ENCODE measurements at regions not wholly inside any gene's neighbourhood (a gene's known extent, or its start where the extent isn't known, plus 50 kb on each side); places are given as distances from the start of the nearest gene placed in this dataset.

DNA sequence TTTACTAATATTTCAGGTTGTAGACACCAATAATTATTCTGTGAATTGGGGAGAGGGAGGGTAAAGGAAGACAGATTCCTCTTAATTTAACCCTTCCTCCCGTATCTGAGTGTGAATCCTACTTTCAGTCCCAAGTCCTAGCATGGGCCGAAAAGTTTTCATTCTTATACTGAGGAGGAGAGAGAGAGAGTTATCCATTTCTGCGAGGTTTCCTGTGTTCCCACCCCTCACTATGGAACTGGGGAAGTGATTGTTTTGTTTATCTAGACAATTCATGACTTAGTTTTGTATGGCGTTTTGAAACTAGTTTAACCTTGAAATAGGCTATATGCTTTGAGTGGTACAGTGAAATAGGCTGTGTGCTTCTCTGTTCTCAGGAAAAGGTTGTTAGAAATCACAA, 134.0 kb upstream of the DPYD start:
- peaks cover 5% of the 10 kb centered on the region for H3K27me3 ChIP-seq (ENCODE audit: control insufficient read depth, insufficient read depth, low read length)

DNA sequence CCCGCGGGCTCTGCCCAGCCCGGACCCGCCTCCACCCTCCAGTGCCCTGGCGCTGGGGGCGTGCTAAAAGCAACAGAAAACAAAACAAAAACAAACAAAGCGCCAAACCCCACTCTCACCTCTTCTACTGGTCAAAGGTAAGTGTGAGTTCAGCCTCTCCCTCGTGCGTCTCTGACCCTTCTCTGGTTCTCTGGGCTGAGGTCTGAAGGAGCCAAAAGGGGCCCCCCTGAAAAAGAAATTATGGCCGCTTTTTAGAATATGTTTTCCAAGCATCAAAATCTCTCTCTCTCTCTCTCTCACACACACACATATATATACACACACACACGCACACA, 133.5 kb upstream of the DPYD start:
- H3K27me3 ChIP-seq (ENCODE audit: control insufficient read depth, insufficient read depth, low read length): peaks cover 6% of the 10 kb centered on the region
- H3K4me3 ChIP-seq (ENCODE audit: low read length): peak overlapping the region; percentile 73

More for the DNA sequence above, 134.0 kb upstream of the DPYD start:
- no peak overlapping the region for H3K4me3 ChIP-seq (ENCODE audit: low read length)
- H3K36me3 ChIP-seq (ENCODE audit: control insufficient read depth, insufficient read depth, low read length): no peaks in the 10 kb centered on the region
- H3K4me1 ChIP-seq (ENCODE audit: control insufficient read depth, insufficient read depth, low read length): no peaks in the 10 kb centered on the region
- no peak overlapping the region for H3K27ac ChIP-seq (ENCODE audit: low read depth, low read length)
- H3K9ac ChIP-seq (ENCODE audit: low read length): no peak overlapping the region

DNA sequence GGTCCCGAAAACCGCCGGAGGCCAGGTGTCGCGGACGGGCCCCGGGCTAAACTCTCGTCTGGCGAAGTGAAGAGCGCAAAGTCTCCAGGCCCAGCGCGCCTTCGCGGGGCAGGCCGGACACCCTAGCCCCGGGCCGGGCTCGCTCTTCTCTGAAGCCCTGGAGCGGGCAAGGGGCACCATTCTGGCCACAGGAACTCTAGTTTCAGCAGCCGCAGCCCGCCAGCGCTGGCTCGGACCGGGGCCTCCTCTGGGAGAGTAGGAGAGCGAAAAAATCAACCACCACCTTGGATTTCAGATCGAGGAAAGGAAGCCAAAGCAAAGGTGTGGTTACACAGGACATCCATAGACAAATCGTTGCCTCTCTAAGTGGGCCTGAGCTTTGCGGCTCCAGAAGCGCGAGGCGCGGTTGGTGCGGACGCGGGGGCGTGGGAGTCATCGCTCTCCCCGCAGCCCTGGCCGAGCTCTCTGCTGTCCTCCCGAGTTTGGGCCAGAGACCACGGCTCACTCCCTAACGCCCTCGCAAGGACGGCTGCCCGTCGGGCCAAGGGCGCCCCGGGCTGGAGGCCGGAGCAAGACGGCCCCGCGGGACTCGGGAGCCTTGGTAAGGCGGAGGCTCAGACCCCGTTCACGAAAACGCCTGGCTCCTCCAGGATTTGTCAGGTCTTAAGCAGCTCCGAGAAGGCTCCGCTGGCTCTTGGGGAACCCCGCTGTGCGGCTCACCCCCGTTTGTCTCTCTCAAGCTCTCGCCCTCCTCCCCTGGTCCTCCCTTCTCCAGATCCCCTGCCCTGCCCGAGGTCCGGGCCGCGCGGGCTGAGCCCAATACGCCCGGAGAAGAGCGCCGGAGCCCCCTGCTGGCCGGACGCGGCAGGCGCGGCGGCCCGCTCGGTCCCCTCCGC, 132.9 kb upstream of the DPYD start:
- H3K27ac ChIP-seq (ENCODE audit: low read depth, low read length): no peak overlapping the region
- H3K4me3 ChIP-seq (ENCODE audit: low read length): peak overlapping the region; percentile 73
- no peaks in the 10 kb centered on the region for H3K36me3 ChIP-seq (ENCODE audit: control insufficient read depth, insufficient read depth, low read length)
- H3K4me1 ChIP-seq (ENCODE audit: control insufficient read depth, insufficient read depth, low read length): peaks cover under 1% of the 10 kb centered on the region
- no peak overlapping the region for H3K9ac ChIP-seq (ENCODE audit: low read length)
- peaks cover 8% of the 10 kb centered on the region for H3K27me3 ChIP-seq (ENCODE audit: control insufficient read depth, insufficient read depth, low read length)

More for the DNA sequence above, 133.5 kb upstream of the DPYD start:
- no peak overlapping the region for H3K27ac ChIP-seq (ENCODE audit: low read depth, low read length)
- H3K9ac ChIP-seq (ENCODE audit: low read length): no peak overlapping the region
- no peaks in the 10 kb centered on the region for H3K4me1 ChIP-seq (ENCODE audit: control insufficient read depth, insufficient read depth, low read length)
- no peaks in the 10 kb centered on the region for H3K36me3 ChIP-seq (ENCODE audit: control insufficient read depth, insufficient read depth, low read length)

DNA sequence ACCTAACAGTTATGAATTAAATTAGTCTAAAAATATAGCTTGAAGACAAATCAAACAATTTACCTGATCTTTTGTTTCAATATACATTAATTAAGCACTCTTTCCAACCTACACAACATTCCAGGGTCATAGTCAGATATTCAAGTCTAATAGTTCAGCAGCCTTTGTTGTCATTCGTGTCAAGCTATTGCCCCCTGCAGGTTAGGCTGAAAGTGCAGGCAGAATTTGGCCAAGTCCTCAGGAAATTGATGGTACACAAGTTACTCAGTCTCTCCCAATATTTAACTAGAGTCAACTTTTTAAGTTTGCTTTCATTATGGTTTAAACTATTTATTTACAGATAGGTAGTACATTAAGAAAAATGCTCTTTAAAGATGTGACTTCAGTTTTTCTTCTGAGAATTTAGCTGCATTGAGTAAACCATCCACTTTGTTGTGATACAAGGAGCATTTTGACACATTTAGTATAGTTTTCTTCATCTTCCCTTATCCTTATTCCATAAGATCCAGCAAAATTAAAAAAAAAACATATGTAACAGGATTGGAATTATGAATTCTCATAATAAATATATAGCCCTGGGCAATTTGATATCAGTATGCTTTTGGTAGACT, 130.3 kb upstream of the DPYD start:
- no peaks in the 10 kb centered on the region for H3K36me3 ChIP-seq (ENCODE audit: control insufficient read depth, insufficient read depth, low read length)
- no peak overlapping the region for H3K9ac ChIP-seq (ENCODE audit: low read length)
- no peak overlapping the region for H3K4me3 ChIP-seq (ENCODE audit: low read length)
- H3K27me3 ChIP-seq (ENCODE audit: control insufficient read depth, insufficient read depth, low read length): peaks cover 14% of the 10 kb centered on the region
- H3K4me1 ChIP-seq (ENCODE audit: control insufficient read depth, insufficient read depth, low read length): peaks cover 3% of the 10 kb centered on the region
- no peak overlapping the region for H3K27ac ChIP-seq (ENCODE audit: low read depth, low read length)

DNA sequence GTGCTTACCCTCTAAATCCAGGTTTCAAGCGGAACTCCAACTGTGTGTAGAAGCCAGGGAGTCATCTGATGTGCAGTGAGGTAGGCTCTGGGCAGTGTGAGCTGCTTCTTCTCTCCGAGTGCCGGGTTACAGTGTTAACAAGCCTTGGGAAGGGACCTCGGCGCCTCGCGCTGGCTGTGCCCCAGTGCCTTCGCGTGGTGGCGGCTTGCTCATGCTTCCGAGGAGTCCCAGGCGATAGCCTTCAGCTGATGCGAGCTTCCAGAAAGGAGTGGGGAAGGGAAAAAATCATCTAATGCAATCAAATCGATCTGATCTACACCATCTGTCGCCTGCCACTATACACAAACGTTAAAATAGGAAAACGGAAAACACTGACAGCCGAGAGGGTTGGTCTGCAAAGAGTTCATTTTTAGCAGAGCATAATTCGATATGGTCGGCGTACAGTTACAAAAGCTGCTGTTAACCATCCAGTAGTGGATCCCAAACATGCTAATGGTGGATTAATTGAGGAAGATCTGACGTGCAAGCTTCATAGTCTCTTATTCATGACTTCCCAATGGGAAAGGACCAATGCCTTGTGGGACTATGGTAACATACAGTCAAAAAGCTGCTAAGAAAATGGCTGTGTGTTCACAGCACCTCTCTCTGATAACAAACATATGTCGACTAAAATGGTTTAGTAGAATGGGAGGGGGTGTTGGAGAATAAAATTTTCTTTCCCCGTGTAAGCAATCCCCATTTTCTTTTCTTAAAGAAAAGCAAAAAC, 128.7 kb upstream of the DPYD start:
- H3K36me3 ChIP-seq (ENCODE audit: control insufficient read depth, insufficient read depth, low read length): no peaks in the 10 kb centered on the region
- H3K27me3 ChIP-seq (ENCODE audit: control insufficient read depth, insufficient read depth, low read length): peaks cover 17% of the 10 kb centered on the region
- peaks cover 3% of the 10 kb centered on the region for H3K4me1 ChIP-seq (ENCODE audit: control insufficient read depth, insufficient read depth, low read length)
- H3K9ac ChIP-seq (ENCODE audit: low read length): no peak overlapping the region
- H3K27ac ChIP-seq (ENCODE audit: low read depth, low read length): no peak overlapping the region
- no peak overlapping the region for H3K4me3 ChIP-seq (ENCODE audit: low read length)

DNA sequence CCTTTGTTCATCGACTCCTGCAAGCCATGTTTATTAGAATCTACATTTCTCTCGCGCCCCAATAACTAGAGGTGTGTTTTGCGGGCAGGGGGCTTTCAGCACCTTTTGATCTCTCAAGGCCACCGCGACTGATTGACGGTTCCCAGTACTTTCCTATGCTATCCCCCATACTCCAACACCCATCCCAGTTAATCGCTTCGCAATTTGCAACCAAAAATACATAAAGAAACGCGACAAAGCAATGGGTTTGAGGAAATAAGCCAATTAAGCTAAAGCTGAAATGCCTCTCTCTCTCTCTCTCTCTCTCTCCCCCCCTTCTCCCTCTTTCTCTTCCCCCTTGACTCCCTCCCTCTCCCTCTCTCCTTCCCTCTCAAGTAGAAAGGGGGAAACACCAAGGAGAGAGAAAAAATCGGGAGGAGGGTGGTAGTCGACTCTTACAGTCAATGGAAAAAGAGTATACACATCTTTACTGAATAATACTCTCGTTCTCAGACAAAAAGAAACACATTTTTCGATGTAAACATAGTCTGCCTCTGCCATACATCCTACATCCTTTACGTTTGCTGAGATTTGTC, 128.0 kb upstream of the DPYD start:
- Histone ChIP-seq H3K27me3 (ENCODE audit: control insufficient read depth, insufficient read depth, low read length) (peaks cover 17% of the 10 kb centered on the region), H3K9ac (ENCODE audit: low read length) (no peak overlapping the region), H3K4me3 (ENCODE audit: low read length) (no peak overlapping the region), H3K27ac (ENCODE audit: low read depth, low read length) (no peak overlapping the region), H3K4me1 (ENCODE audit: control insufficient read depth, insufficient read depth, low read length) (peaks cover 3% of the 10 kb centered on the region), H3K36me3 (ENCODE audit: control insufficient read depth, insufficient read depth, low read length) (no peaks in the 10 kb centered on the region)

DNA sequence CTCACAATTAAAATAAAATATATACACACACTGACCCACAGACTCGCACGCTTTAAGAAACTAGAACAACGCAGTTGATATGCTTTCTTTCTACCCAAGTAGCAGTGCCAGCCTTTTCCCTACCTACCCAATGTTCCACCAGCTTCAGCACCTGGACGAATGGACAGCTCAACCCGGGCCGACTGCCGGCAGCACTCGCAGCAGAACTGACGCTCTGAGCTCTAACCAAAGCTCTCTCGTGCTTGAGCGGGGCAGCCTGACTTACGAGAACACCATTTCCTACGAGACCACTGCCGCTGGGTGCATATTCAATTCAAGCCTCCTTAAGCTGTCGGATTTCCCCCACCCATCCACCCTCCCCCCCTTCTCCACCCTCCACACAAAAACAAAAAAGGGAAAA, 127.4 kb upstream of the DPYD start:
- Histone ChIP-seq H3K9ac (ENCODE audit: low read length) (no peak overlapping the region), H3K27me3 (ENCODE audit: control insufficient read depth, insufficient read depth, low read length) (peaks cover 13% of the 10 kb centered on the region), H3K27ac (ENCODE audit: low read depth, low read length) (no peak overlapping the region)

DNA sequence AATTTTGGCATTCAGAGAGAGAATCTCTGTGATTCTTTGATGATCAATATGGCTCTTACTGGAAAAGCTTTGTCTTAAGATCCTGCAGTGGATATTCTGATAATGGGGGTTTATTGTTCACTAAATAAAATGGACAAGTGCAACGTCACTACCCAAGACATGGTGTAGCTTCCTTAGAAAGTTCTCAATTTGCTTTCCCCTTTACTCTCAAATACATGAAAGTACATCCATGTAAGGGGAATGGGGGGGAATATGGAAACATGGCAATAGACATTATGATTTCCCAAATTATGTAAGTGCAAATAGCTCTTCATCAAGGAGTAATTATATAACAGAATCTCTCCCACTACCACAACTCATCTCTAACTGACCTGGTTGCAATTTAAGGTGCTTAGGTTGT, 126.3 kb upstream of the DPYD start:
- Histone ChIP-seq H3K27ac (ENCODE audit: low read depth, low read length) (no peak overlapping the region), H3K36me3 (ENCODE audit: control insufficient read depth, insufficient read depth, low read length) (no peaks in the 10 kb centered on the region), H3K4me3 (ENCODE audit: low read length) (no peak overlapping the region), H3K9ac (ENCODE audit: low read length) (no peak overlapping the region), H3K4me1 (ENCODE audit: control insufficient read depth, insufficient read depth, low read length) (peaks cover 3% of the 10 kb centered on the region), H3K27me3 (ENCODE audit: control insufficient read depth, insufficient read depth, low read length) (peaks cover 13% of the 10 kb centered on the region)

More for the DNA sequence above, 127.4 kb upstream of the DPYD start:
- Histone ChIP-seq H3K36me3 (ENCODE audit: control insufficient read depth, insufficient read depth, low read length) (no peaks in the 10 kb centered on the region), H3K4me3 (ENCODE audit: low read length) (no peak overlapping the region), H3K4me1 (ENCODE audit: control insufficient read depth, insufficient read depth, low read length) (peaks cover 3% of the 10 kb centered on the region)

DNA sequence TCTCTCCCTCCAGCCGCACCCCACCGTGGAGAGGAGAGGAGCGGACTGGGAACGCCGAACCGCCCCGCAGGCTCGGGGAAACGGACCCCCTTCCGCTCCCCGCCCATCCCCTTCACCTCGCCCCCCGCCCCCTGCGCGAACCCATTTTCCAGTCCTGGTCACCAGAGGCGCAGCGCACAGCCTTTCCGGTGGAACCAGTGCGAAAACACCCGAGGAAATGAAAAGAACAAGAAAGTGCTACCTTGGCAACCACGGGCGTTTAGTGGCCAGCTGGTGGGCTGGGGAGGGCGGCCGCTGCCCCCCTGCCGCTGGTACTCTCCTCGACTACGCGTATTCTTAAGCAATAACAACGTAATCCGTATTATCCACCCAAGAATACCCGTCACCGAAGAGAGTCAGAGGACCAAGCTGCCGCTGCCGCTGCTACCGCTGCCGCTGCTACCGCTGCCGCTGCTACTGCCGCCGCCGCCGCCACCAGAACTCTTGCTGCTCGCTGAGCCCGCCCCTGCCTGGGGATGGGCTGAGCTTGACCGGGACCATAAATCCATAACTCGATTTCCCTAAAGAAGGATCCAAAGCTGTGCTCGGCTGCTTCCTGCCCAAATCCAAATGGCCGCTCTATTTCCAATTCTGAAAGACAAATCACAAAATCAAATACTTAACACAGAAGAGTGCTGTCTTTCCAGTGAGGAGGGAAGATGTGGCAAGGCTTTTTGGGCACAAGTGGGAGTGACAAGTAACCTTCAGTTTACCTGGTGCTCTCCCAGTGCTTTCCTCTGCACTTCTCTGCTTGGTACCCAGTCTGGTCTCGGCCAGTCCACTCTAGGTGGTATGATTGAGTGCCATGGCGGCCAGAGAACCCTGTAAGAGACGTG, 125.2 kb upstream of the DPYD start:
- Histone ChIP-seq H3K36me3 (ENCODE audit: control insufficient read depth, insufficient read depth, low read length) (no peaks in the 10 kb centered on the region), H3K4me1 (ENCODE audit: control insufficient read depth, insufficient read depth, low read length) (peaks cover 3% of the 10 kb centered on the region), H3K27ac (ENCODE audit: low read depth, low read length) (no peak overlapping the region), H3K9ac (ENCODE audit: low read length) (no peak overlapping the region), H3K4me3 (ENCODE audit: low read length) (peak overlapping the region; percentile 53), H3K27me3 (ENCODE audit: control insufficient read depth, insufficient read depth, low read length) (peaks cover 13% of the 10 kb centered on the region)

DNA sequence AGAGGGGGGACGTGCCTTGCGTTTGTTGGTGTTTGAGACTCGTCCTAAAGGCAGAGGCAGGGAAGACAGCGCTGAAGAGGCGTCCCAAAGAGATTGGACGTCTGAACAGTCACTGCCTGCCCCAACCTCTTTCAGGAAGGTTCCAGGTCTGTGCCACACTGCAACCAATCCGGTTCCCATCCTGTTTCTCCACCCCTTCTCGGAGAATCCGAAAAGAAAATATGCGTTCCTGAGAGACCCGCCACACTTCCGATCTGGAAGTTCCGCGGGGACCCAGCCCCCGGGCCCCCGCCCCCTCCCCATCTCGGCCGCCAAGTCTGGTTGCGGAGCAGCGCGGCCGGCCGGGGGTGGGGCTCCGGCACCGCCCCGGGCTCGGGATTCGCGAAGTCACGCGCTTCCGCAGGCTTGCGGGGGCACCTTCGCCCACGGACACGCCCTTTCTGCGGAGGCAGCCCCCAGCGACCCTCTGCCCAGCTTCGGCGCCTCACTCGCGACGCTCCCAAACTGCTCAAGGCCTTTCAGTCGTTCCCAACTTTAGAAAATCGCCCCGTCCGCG, 124.5 kb upstream of the DPYD start:
- Histone ChIP-seq H3K36me3 (ENCODE audit: control insufficient read depth, insufficient read depth, low read length) (no peaks in the 10 kb centered on the region), H3K4me3 (ENCODE audit: low read length) (peak overlapping the region; percentile 40), H3K9ac (ENCODE audit: low read length) (no peak overlapping the region), H3K27me3 (ENCODE audit: control insufficient read depth, insufficient read depth, low read length) (peaks cover 13% of the 10 kb centered on the region), H3K4me1 (ENCODE audit: control insufficient read depth, insufficient read depth, low read length) (peaks cover 3% of the 10 kb centered on the region), H3K27ac (ENCODE audit: low read depth, low read length) (no peak overlapping the region)

DNA sequence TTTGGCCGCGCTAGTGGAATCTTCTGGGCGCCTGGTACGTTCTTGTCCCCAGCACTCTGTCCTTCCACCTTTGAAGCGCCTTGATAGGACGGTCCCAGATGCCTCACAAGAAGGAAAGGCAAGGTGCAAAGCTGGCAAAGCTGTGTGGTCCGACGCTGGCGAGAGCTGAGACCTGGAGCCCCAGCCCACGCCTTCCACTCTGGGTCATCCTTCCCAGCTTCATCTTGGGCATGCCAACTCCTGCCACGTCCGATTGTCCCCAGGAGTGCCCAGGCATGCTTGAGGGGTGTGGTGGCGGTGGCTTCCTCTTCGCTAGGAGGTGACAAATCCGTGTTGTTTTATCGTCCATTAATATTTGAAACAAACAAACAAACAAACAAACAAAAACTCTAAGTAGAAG, 123.9 kb upstream of the DPYD start:
- H3K9ac ChIP-seq (ENCODE audit: low read length): no peak overlapping the region
- H3K36me3 ChIP-seq (ENCODE audit: control insufficient read depth, insufficient read depth, low read length): no peaks in the 10 kb centered on the region
- no peak overlapping the region for H3K27ac ChIP-seq (ENCODE audit: low read depth, low read length)
- H3K4me3 ChIP-seq (ENCODE audit: low read length): no peak overlapping the region
- H3K4me1 ChIP-seq (ENCODE audit: control insufficient read depth, insufficient read depth, low read length): peaks cover 3% of the 10 kb centered on the region
- H3K27me3 ChIP-seq (ENCODE audit: control insufficient read depth, insufficient read depth, low read length): peaks cover 13% of the 10 kb centered on the region
